ENCODE measurements at regions not wholly inside any gene's neighbourhood (a gene's known extent, or its start where the extent isn't known, plus 50 kb on each side); places are given as distances from the start of the nearest gene placed in this dataset.
"Not testable (repeated sequence)": the region's sequence is repeated elsewhere in the genome, so short reads cannot be mapped to it uniquely, and the experiment has no call there.

GRCh38 chr2:91515966-91516365 is 2824.5 kb downstream of the RPIA start:
- not testable (repeated sequence) for TF ChIP-seq CTCF (IDR thresholded peaks at IDR 0.05); ZFX (IDR thresholded peaks at IDR 0.05; ENCODE audit: borderline replicate concordance)
